Muscle of leg (tissue), 3 donors: ENCODE measurements at regions not wholly inside any gene's neighbourhood (a gene's known extent, or its start where the extent isn't known, plus 50 kb on each side); places are given as distances from the start of the nearest gene placed in this dataset.

Source experiments
- DNase-seq: peaks from one replicate; pipeline ENCODE4 v3.0.0; 2013
- H3K27ac ChIP-seq: one replicate; pipeline ENCODE4 v1.5.1; 2013; ENCODE audit warnings: mild to moderate bottlenecking, low read length, control low read depth
- H3K27me3 ChIP-seq: one replicate; pipeline ENCODE4 v1.6.1; 2013; ENCODE audit warnings: low read length; ENCODE audit not compliant: control insufficient read depth, insufficient read depth
- H3K36me3 ChIP-seq: one replicate; pipeline ENCODE4 v1.6.1; 2013; ENCODE audit warnings: low read length; ENCODE audit not compliant: control insufficient read depth, insufficient read depth
- H3K4me1 ChIP-seq: one replicate; pipeline ENCODE4 v1.6.1; 2013; ENCODE audit warnings: low read length; ENCODE audit not compliant: control insufficient read depth, insufficient read depth
- H3K4me3 ChIP-seq: one replicate; pipeline ENCODE4 v1.5.1; 2013; ENCODE audit warnings: low read length, control low read depth
- H3K9me3 ChIP-seq: replicated peaks from 2 replicates; pipeline ENCODE4 v1.6.1; 2013; ENCODE audit warnings: low read depth, low read length; ENCODE audit not compliant: control insufficient read depth
- WGBS: methylation state at CpG from one replicate; pipeline ENCODE4 v1.1.5; 2013; ENCODE audit warnings: missing lambda C conversion rate; ENCODE audit not compliant: insufficient coverage; 5-methylcytosine and 5-hydroxymethylcytosine counted together

- DNase-seq, result no peak
- Histone ChIP-seq H3K36me3 (no peaks in the 10 kb centered on the region), H3K9me3 (peaks cover 17% of the 10 kb centered on the region), H3K27ac (no peak overlapping the region), H3K4me3 (no peak overlapping the region), H3K27me3 (peaks cover 43% of the 10 kb centered on the region), H3K4me1 (peaks cover 22% of the 10 kb centered on the region)
- no CpG with 5 or more reads among the region's 1 CpG for WGBS
Observed at GRCh38 chr5:73384861-73385260, 63.7 kb downstream of the FOXD1 start.

- Histone ChIP-seq H3K27ac (no peak overlapping the region), H3K27me3 (peaks cover 56% of the 10 kb centered on the region), H3K36me3 (no peaks in the 10 kb centered on the region), H3K4me3 (no peak overlapping the region), H3K9me3 (peaks cover 17% of the 10 kb centered on the region), H3K4me1 (peaks cover 14% of the 10 kb centered on the region)
- DNase-seq, result no peak
- WGBS, result 28% methylated on average over 16 of the region's 27 CpGs
Observed at GRCh38 chr5:73382401-73382740, 66.2 kb downstream of the FOXD1 start.

DNA sequence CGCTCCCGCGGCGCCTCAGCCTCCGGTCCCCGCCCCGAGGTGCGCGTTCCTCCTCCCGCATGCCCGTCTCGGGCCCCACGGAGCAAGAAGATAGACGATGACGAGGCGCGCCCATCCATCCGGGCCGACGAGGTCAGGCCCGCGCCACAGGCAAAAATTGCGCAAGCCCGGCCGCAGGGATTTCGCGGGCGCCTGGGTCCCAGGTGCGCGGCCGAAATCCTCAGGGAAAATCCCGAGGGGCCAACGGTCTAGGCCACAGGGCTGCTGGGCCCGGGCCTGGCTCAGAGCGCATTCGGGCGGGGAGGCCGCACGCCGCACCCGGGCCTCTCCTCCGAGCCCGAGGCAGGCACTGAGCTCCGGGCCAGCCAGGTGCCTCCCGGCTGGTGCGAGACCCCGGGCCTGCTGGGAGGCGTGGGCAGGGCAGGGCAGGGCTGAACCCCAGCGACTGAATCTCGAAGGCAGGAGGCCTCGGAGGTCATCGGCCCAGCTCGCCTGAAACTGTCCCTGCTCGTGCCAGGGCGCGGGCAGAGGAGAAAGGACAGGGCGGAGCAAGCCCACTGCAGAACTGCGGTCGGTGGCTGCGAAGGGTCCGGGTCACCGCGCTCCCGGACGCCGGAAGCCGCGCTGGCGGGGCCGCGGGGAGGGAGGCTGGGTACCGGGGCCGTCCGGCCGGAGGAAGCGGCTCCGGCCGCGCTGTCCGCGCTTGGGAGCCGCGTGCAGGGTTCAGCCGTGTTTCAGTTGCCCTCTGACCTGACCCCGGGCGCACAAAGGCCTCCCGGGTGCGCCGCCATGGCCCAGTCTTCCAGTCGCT, 66.8 kb downstream of the FOXD1 start:
- Histone ChIP-seq H3K4me3 (no peak overlapping the region), H3K36me3 (no peaks in the 10 kb centered on the region), H3K4me1 (peaks cover 11% of the 10 kb centered on the region), H3K27me3 (peaks cover 60% of the 10 kb centered on the region), H3K9me3 (peaks cover 17% of the 10 kb centered on the region), H3K27ac (no peak overlapping the region)
- WGBS, result 7% methylated on average over 90 of the region's 90 CpGs
- DNase-seq, result no peak

DNA sequence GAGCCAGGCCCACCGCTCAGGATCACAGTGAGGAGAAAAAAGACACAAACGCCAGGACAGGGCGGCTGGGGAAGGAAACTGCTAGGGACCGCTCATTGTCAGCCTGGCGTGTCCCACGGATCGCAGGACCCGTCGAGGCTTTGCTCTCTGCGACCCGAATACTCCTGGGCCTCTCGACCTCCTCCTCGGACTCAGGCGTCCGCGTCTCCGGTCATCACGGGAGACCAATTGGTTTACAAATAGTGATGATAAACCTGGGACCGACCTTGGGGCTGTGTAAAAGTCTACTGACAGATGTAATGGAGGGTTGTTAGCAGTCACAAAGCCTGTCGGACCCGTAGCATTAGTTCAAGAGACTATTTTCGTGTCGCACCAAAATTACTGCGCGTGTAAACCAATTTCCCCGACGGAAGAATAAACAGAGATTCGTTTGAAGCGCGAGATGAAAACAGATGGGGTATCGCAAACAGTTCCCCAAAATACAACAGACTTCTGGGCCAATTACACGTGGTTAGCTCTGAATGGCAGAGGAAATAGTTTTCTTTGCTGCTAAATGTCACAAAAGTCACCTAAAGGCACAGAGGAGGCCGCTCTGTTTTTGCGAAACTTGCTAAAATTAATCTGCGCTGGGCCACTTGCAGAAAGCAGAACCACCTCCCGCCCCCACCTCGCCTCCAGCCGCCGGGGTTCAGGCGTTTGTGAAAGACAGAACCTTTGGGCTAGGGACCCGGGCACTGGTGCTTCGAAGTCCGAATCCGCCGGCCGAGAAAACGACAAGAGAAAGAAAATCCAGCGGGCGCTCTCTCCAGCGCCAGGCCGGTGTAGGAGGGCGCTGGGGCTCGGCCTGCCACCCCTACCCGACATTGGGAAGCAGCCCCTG, 67.6 kb downstream of the FOXD1 start:
- peaks cover 17% of the 10 kb centered on the region for H3K9me3 ChIP-seq
- H3K36me3 ChIP-seq, result no peaks in the 10 kb centered on the region
- no peak overlapping the region for H3K27ac ChIP-seq
- peaks cover 67% of the 10 kb centered on the region for H3K27me3 ChIP-seq
- no peak overlapping the region for H3K4me3 ChIP-seq
- peaks cover 11% of the 10 kb centered on the region for H3K4me1 ChIP-seq
- 31% methylated on average over 50 of the region's 54 CpGs for WGBS
- DNase-seq, result no peak

DNA sequence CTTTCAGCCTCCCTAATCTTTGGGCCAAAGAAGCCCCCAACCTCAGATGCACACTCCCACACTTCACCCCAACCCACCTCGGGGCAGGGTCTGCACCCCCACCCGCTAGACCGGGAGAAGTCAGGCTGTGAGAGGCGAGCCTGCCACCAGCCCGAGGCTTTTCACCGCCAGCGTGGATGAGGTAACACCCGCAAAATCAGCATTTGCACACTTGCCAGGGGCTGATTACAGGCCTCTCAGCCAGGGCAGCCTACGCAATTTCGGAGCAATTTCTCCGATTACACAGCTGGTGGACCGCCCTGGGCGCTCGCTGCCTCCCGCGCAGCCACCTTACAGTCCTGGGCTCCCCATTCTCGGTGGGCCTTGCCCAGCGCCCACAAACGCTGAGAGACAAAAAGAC, 68.5 kb downstream of the FOXD1 start:
- no peak for DNase-seq
- Histone ChIP-seq H3K27me3 (peaks cover 70% of the 10 kb centered on the region), H3K36me3 (no peaks in the 10 kb centered on the region), H3K9me3 (peaks cover 14% of the 10 kb centered on the region), H3K27ac (no peak overlapping the region), H3K4me1 (peaks cover 11% of the 10 kb centered on the region), H3K4me3 (no peak overlapping the region)
- 33% methylated on average over 19 of the region's 19 CpGs for WGBS

DNA sequence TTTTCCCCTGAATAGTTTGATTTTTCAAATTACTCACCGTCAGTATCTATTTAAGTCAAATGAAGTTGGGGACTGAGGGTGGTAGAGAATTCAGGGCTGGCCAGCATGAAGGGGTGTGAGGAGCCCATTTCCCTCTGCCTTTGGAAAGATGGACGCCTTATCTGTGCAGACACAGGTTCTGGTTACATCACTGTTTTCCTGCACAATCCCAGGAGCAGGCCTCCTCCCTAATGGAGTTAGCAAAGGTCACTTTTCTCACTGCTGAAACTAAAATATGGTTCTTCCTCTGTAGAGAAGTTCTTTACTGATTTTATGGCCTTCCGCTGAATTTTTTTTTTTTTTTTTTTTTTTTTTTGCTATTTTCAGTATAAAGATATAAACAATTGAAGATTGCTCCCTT, 69.1 kb downstream of the FOXD1 start:
- peaks cover 8% of the 10 kb centered on the region for H3K9me3 ChIP-seq
- H3K4me1 ChIP-seq, result peaks cover 11% of the 10 kb centered on the region
- peaks cover 73% of the 10 kb centered on the region for H3K27me3 ChIP-seq
- H3K4me3 ChIP-seq, result no peak overlapping the region
- H3K27ac ChIP-seq, result no peak overlapping the region
- DNase-seq, result no peak
- WGBS, result no CpG with 5 or more reads among the region's 3 CpGs
- H3K36me3 ChIP-seq, result no peaks in the 10 kb centered on the region

- Histone ChIP-seq H3K4me3 (no peak overlapping the region), H3K27me3 (peaks cover 77% of the 10 kb centered on the region), H3K27ac (no peak overlapping the region), H3K9me3 (peaks cover 5% of the 10 kb centered on the region), H3K4me1 (peaks cover 11% of the 10 kb centered on the region), H3K36me3 (no peaks in the 10 kb centered on the region)
- DNase-seq, result no peak
- no CpG with 5 or more reads among the region's 1 CpG for WGBS
Observed at GRCh38 chr5:73378765-73379164, 69.8 kb downstream of the FOXD1 start.

GRCh38 chr5:73378070-73378469, 70.5 kb downstream of the FOXD1 start:
- DNase-seq, result peak; percentile 38

GRCh38 chr5:73376618-73377170, 71.9 kb downstream of the FOXD1 start:
- no peak for DNase-seq
- Histone ChIP-seq H3K27me3 (peaks cover 67% of the 10 kb centered on the region), H3K4me3 (no peak overlapping the region), H3K36me3 (no peaks in the 10 kb centered on the region), H3K4me1 (peaks cover 8% of the 10 kb centered on the region), H3K9me3 (no peaks in the 10 kb centered on the region), H3K27ac (no peak overlapping the region)
- WGBS, result 81% methylated on average over 2 of the region's 3 CpGs

More at GRCh38 chr5:73378070-73378469, 70.5 kb downstream of the FOXD1 start:
- Histone ChIP-seq H3K36me3 (no peaks in the 10 kb centered on the region), H3K9me3 (no peaks in the 10 kb centered on the region), H3K27ac (no peak overlapping the region), H3K4me1 (peaks cover 11% of the 10 kb centered on the region), H3K4me3 (no peak overlapping the region), H3K27me3 (peaks cover 73% of the 10 kb centered on the region)
- 14% methylated on average over 2 of the region's 5 CpGs for WGBS

GRCh38 chr5:73375949-73376348, 72.6 kb downstream of the FOXD1 start:
- 87% methylated on average over 2 of the region's 2 CpGs for whole genome bisulfite sequencing
- H3K27ac ChIP-seq, result no peak overlapping the region
- no peaks in the 10 kb centered on the region for H3K36me3 ChIP-seq
- H3K27me3 ChIP-seq, result peaks cover 60% of the 10 kb centered on the region
- DNase-seq, result no peak
- H3K4me1 ChIP-seq, result peaks cover 6% of the 10 kb centered on the region
- no peaks in the 10 kb centered on the region for H3K9me3 ChIP-seq
- no peak overlapping the region for H3K4me3 ChIP-seq
